MM.1S (cell line): ENCODE measurements at regions not wholly inside any gene's neighbourhood (a gene's known extent, or its start where the extent isn't known, plus 50 kb on each side); places are given as distances from the start of the nearest gene placed in this dataset.

Experiments
- DNase-seq: peaks from one replicate; pipeline ENCODE4 v3.0.0-alpha.2; 2015
- H2AFZ ChIP-seq: fragments of 300-600 bp; sonication (generic); 2 replicates; pipeline ENCODE4 v1.6.0; 2016; ENCODE audit warnings: antibody characterized with exemption, low read length
- H3F3A ChIP-seq: fragments of 300-600 bp; sonication (generic); 2 replicates; pipeline ENCODE4 v1.6.1; 2016; ENCODE audit warnings: mild to moderate bottlenecking, antibody characterized with exemption, low read length, moderate library complexity, mixed read lengths; ENCODE audit not compliant: insufficient read depth
- H3K27ac ChIP-seq: fragments of 300-600 bp; sonication (generic); 2 replicates; pipeline ENCODE4 v1.5.1; 2016; ENCODE audit warnings: mild to moderate bottlenecking, low read length
- H3K27me3 ChIP-seq: fragments of 300-600 bp; sonication (generic); replicated peaks from 2 replicates; pipeline ENCODE4 v1.6.0; 2016; ENCODE audit warnings: low read length; ENCODE audit not compliant: insufficient read depth
- H3K36me3 ChIP-seq: fragments of 300-600 bp; sonication (generic); replicated peaks from 2 replicates; pipeline ENCODE4 v1.6.1; 2016; ENCODE audit warnings: mild to moderate bottlenecking, low read length, mixed read lengths; ENCODE audit not compliant: insufficient read depth
- H3K4me1 ChIP-seq: fragments of 300-600 bp; sonication (generic); 2 replicates; pipeline ENCODE4 v1.6.1; 2016; ENCODE audit warnings: low read length, mixed read lengths
- H3K4me2 ChIP-seq: fragments of 300-600 bp; sonication (generic); 2 replicates; pipeline ENCODE4 v1.6.0; 2016; ENCODE audit warnings: low read depth, low read length
- H3K4me3 ChIP-seq: fragments of 300-600 bp; sonication (generic); 2 replicates; pipeline ENCODE4 v1.5.1; 2016; ENCODE audit warnings: low read length, mixed read lengths
- H3K79me2 ChIP-seq: fragments of 300-600 bp; sonication (generic); 2 replicates; pipeline ENCODE4 v1.6.1; 2016; ENCODE audit warnings: mixed run types, low read length, mixed read lengths
- H3K9ac ChIP-seq: fragments of 300-600 bp; sonication (generic); 2 replicates; pipeline ENCODE4 v1.6.1; 2016; ENCODE audit warnings: low read length, mixed read lengths
- H3K9me2 ChIP-seq: fragments of 300-600 bp; sonication (generic); replicated peaks from 2 replicates; pipeline ENCODE4 v1.6.1; 2016; ENCODE audit warnings: mild to moderate bottlenecking, low read length, mixed read lengths; ENCODE audit not compliant: insufficient read depth
- H3K9me3 ChIP-seq: fragments of 300-600 bp; sonication (generic); replicated peaks from 2 replicates; pipeline ENCODE4 v1.6.1; 2016; ENCODE audit warnings: mild to moderate bottlenecking, low read length, mixed read lengths; ENCODE audit not compliant: insufficient read depth
- H4K20me1 ChIP-seq: fragments of 300-600 bp; sonication (generic); 2 replicates; pipeline ENCODE4 v1.6.1; 2016; ENCODE audit warnings: mild to moderate bottlenecking, low read length, moderate library complexity, mixed read lengths; ENCODE audit not compliant: insufficient read depth
- EZH2 ChIP-seq: fragments of 300-600 bp; sonication (generic); optimal IDR thresholded peaks from 2 replicates; pipeline ENCODE3; 2017; ENCODE audit warnings: low read depth, mild to moderate bottlenecking, antibody characterized with exemption, low read length, mixed read lengths
- EZH2phosphoT487 ChIP-seq: fragments of 300-600 bp; sonication (generic); IDR thresholded peaks from 2 replicates; pipeline ENCODE4 v1.6.1; 2018; ENCODE audit warnings: antibody characterized with exemption, low read length
- TF ChIP-seq, protein P1 (sequence below): fragments of 300-600 bp; sonication (generic); IDR thresholded peaks from 2 replicates; pipeline ENCODE4 v1.5.1; 2016; ENCODE audit warnings: antibody characterized with exemption, low read length, mixed read lengths

DNA sequence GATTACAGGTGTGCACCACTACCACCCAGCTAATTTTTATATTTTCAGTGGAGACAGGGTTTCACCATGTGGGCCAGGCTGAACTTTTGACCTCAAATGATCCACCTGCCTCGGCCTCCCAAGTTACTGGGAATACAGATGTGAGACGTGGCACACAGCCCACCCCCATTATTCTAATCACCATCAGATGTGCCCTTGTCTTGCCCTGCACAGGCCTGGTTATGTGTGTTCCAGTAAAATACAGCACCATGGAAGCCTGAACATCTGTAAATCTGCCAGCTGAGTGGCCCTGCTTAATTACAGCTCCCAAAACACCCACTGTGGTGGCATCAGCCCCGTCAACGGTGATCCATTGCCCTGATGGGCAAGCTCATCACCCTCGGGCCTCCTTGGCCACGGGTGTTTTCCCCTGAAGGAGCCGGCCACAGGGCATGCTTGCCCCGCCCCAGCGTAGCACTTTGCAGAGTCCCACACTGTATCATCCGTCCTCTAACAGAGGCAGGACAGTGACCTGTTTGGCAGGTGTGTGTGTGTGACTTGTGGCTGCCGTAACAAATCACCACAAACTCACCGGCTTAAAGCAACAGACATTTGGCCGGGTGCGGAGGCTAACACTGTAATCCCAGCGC, 74.5 kb downstream of the RBFOX3 start:
- H3F3A ChIP-seq, result no peaks in the 10 kb centered on the region
- H3K4me1 ChIP-seq, result no peaks in the 10 kb centered on the region
- no peaks in the 10 kb centered on the region for H3K9me3 ChIP-seq
- no peaks in the 10 kb centered on the region for H3K36me3 ChIP-seq
- H3K4me3 ChIP-seq, result no peak overlapping the region
- H3K79me2 ChIP-seq, result no peaks in the 10 kb centered on the region
- TF ChIP-seq EZH2phosphoT487, result no peak
- TF ChIP-seq EZH2, result no peak
- TF ChIP-seq, protein P1, sequence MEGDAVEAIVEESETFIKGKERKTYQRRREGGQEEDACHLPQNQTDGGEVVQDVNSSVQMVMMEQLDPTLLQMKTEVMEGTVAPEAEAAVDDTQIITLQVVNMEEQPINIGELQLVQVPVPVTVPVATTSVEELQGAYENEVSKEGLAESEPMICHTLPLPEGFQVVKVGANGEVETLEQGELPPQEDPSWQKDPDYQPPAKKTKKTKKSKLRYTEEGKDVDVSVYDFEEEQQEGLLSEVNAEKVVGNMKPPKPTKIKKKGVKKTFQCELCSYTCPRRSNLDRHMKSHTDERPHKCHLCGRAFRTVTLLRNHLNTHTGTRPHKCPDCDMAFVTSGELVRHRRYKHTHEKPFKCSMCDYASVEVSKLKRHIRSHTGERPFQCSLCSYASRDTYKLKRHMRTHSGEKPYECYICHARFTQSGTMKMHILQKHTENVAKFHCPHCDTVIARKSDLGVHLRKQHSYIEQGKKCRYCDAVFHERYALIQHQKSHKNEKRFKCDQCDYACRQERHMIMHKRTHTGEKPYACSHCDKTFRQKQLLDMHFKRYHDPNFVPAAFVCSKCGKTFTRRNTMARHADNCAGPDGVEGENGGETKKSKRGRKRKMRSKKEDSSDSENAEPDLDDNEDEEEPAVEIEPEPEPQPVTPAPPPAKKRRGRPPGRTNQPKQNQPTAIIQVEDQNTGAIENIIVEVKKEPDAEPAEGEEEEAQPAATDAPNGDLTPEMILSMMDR, result no peak
- no peaks in the 10 kb centered on the region for H4K20me1 ChIP-seq
- no peak overlapping the region for H3K4me2 ChIP-seq
- no peak overlapping the region for H3K9ac ChIP-seq
- peaks cover 98% of the 10 kb centered on the region for H3K27me3 ChIP-seq
- no peaks in the 10 kb centered on the region for H3K9me2 ChIP-seq
- H3K27ac ChIP-seq, result no peak overlapping the region
- no peak for DNase-seq
- H2AFZ ChIP-seq, result no peak overlapping the region

GRCh38 chr17:79535728-79536025, 75.2 kb downstream of the RBFOX3 start:
- Histone ChIP-seq H3F3A (no peaks in the 10 kb centered on the region), H2AFZ (no peak overlapping the region), H3K9me2 (no peaks in the 10 kb centered on the region), H3K4me3 (no peak overlapping the region), H3K4me1 (no peaks in the 10 kb centered on the region), H3K9me3 (no peaks in the 10 kb centered on the region), H3K4me2 (no peak overlapping the region), H3K27ac (no peak overlapping the region), H3K9ac (no peak overlapping the region), H3K27me3 (peaks cover 98% of the 10 kb centered on the region), H4K20me1 (no peaks in the 10 kb centered on the region), H3K36me3 (no peaks in the 10 kb centered on the region), H3K79me2 (no peaks in the 10 kb centered on the region)
- TF ChIP-seq EZH2phosphoT487 (no peak), EZH2 (no peak)
- TF ChIP-seq, protein P1, result no peak
- no peak for DNase-seq

DNA sequence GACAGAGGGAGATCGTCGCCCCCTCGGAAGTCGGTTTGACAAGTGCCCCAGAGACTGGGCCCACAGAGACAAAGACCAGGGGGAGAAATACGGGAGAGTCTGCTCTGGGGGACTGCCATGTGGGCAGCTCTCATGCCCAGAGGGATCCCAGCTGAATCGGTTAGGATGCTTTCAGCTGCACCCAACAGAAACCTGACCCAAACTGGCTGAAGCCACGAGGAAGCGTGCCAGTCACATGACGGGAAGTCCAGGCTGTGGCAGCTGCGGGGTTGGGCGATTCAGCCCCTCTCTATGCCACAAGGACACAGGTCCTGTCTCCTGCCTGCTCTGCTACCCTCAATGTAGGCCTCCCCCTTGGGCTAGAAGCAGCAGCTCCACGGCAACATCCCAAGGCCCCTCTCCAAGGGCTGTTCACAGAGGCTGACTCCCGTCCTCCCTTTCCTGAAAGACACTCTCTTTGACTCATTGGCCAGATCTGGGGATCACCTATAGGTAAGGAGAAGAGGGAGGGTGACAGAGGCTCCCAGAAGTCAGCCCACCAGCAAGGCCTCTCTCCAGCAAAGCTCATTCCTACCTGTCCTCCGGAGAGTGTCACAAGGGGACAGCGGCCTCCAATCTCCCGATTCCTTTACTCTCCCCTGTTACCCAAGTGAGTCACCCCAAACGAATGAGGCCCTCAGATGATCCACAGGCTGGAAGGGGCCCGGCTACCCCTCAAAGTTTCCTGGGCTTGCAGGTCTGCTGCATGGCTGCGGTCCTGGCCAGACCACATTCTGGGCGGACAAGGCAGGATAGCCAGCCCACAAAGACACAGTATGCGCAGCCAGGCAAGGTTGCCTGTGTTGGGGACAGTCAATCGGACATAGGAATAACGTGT, 75.8 kb downstream of the RBFOX3 start:
- Histone ChIP-seq H3K4me2 (no peak overlapping the region), H3F3A (no peaks in the 10 kb centered on the region)
- no peak for DNase-seq

More for the DNA sequence above, 75.8 kb downstream of the RBFOX3 start:
- no peaks in the 10 kb centered on the region for H3K9me2 ChIP-seq
- H3K79me2 ChIP-seq, result no peaks in the 10 kb centered on the region
- H3K9me3 ChIP-seq, result no peaks in the 10 kb centered on the region
- H4K20me1 ChIP-seq, result no peaks in the 10 kb centered on the region
- no peak overlapping the region for H3K9ac ChIP-seq
- H3K27ac ChIP-seq, result no peak overlapping the region
- no peak overlapping the region for H3K4me3 ChIP-seq
- no peak overlapping the region for H2AFZ ChIP-seq
- no peaks in the 10 kb centered on the region for H3K4me1 ChIP-seq
- H3K36me3 ChIP-seq, result no peaks in the 10 kb centered on the region
- H3K27me3 ChIP-seq, result peaks cover 98% of the 10 kb centered on the region
- TF ChIP-seq, protein P1, result no peak
- TF ChIP-seq EZH2phosphoT487 (no peak), EZH2 (no peak)
